ENCODE measurements at regions not wholly inside any gene's neighbourhood (a gene's known extent, or its start where the extent isn't known, plus 50 kb on each side); places are given as distances from the start of the nearest gene placed in this dataset.

DNA sequence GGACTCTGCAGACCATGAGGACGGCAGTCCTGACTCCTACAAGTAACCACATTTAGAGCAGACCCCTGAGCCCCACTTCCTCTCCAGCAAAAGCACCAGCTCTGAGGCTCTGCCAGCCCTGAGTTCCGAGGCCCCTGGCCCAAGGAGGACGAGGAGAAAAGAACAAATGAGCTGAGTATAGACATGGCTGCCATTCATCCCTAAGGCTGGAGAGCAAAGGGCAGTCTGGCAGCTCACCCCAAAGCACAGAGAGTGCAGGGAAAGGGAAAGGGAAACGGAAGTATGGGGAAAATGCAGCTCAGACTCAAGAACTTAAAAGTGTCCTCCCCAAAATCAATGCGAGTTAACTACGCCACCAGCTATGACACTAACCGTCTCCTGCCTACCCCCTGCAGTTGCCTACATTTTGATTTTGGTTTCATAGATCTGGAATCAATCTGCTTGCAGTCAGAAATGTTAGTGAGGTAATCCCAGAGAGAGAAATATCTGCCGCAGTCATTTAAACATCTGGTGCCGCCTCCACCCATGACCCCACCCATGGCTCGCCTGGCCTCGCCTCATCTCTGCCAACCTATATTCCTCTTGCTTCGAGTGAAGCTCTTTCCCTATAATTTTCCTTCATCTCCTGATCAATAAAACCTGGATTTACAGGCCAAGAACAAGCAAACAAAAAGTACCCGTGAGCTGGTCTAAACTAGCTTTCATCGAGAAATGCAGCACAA lies 49.6 kb upstream of the AFDN start:
- TF ChIP-seq, protein P1, sequence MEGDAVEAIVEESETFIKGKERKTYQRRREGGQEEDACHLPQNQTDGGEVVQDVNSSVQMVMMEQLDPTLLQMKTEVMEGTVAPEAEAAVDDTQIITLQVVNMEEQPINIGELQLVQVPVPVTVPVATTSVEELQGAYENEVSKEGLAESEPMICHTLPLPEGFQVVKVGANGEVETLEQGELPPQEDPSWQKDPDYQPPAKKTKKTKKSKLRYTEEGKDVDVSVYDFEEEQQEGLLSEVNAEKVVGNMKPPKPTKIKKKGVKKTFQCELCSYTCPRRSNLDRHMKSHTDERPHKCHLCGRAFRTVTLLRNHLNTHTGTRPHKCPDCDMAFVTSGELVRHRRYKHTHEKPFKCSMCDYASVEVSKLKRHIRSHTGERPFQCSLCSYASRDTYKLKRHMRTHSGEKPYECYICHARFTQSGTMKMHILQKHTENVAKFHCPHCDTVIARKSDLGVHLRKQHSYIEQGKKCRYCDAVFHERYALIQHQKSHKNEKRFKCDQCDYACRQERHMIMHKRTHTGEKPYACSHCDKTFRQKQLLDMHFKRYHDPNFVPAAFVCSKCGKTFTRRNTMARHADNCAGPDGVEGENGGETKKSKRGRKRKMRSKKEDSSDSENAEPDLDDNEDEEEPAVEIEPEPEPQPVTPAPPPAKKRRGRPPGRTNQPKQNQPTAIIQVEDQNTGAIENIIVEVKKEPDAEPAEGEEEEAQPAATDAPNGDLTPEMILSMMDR (IDR thresholded peaks at IDR 0.05; ENCODE audit: low read length), result no peak
- TF ChIP-seq EZH2phosphoT487 (IDR thresholded peaks at IDR 0.05; ENCODE audit: low read length) (no peak), EZH2 (optimal IDR thresholded peaks at IDR 0.05; ENCODE audit: low read depth, low read length) (no peak)

Data from MM.1S (cell line).